HG02981 (cell line): ENCODE measurements at regions not wholly inside any gene's neighbourhood (a gene's known extent, or its start where the extent isn't known, plus 50 kb on each side); places are given as distances from the start of the nearest gene placed in this dataset.
"Not testable (repeated sequence)": the region's sequence is repeated elsewhere in the genome, so short reads cannot be mapped to it uniquely, and the experiment has no call there.

Experiments
- ATAC-seq: cut with Tn5 transposase; IDR thresholded peaks from one replicate; pipeline ENCODE4 v1.9.1; 2021; ENCODE audit warnings: mild to moderate bottlenecking, moderate library complexity; ENCODE audit not compliant: unreplicated experiment

GRCh38 chr9:80692751-80693150, 996.6 kb downstream of the TLE1 start:
- no peak for ATAC-seq

- no peak for ATAC-seq
Observed at GRCh38 chr9:80691229-80691628, 998.1 kb downstream of the TLE1 start.

GRCh38 chr9:80690349-80690939, 998.9 kb downstream of the TLE1 start:
- no peak for ATAC-seq

GRCh38 chr9:80679916-80680315, 1009.4 kb downstream of the TLE1 start:
- no peak for ATAC-seq

GRCh38 chr9:80678906-80679305, 1010.4 kb downstream of the TLE1 start:
- ATAC-seq: no peak

GRCh38 chr9:80673496-80673895, 1015.9 kb downstream of the TLE1 start:
- no peak for ATAC-seq

- ATAC-seq: no peak
Observed at GRCh38 chr9:80665479-80665878, 1023.9 kb downstream of the TLE1 start.

- ATAC-seq: no peak
Observed at GRCh38 chr9:80664327-80665210, 1024.8 kb downstream of the TLE1 start.

GRCh38 chr9:80659751-80660150, 1029.6 kb downstream of the TLE1 start:
- ATAC-seq: not testable (repeated sequence)

- ATAC-seq: no peak
Observed at GRCh38 chr9:80651044-80651443, 1038.3 kb downstream of the TLE1 start.

- ATAC-seq: no peak
Observed at GRCh38 chr9:80649496-80649895, 1039.9 kb downstream of the TLE1 start.

- ATAC-seq: no peak
Observed at GRCh38 chr9:80649001-80649420, 1040.3 kb downstream of the TLE1 start.

- ATAC-seq: no peak
Observed at GRCh38 chr9:80648336-80648735, 1041.0 kb downstream of the TLE1 start.

- ATAC-seq: no peak
Observed at GRCh38 chr9:80646211-80646610, 1043.1 kb downstream of the TLE1 start.

GRCh38 chr9:80644044-80644443, 1045.3 kb downstream of the TLE1 start:
- ATAC-seq: no peak

- no peak for ATAC-seq
Observed at GRCh38 chr9:80635065-80635464, 1054.3 kb downstream of the TLE1 start.

GRCh38 chr9:80632041-80632440, 1057.3 kb downstream of the TLE1 start:
- ATAC-seq: no peak

- no peak for ATAC-seq
Observed at GRCh38 chr9:80622508-80622907, 1050.7 kb downstream of the TLE4 start.

- ATAC-seq: no peak
Observed at GRCh38 chr9:80619356-80619755, 1047.6 kb downstream of the TLE4 start.

- ATAC-seq: no peak
Observed at GRCh38 chr9:80615964-80616363, 1044.2 kb downstream of the TLE4 start.

- ATAC-seq: no peak
Observed at GRCh38 chr9:80605793-80606192, 1034.0 kb downstream of the TLE4 start.

- no peak for ATAC-seq
Observed at GRCh38 chr9:80605129-80605528, 1033.4 kb downstream of the TLE4 start.
